GM18508 (cell line): ENCODE measurements at regions not wholly inside any gene's neighbourhood (a gene's known extent, or its start where the extent isn't known, plus 50 kb on each side); places are given as distances from the start of the nearest gene placed in this dataset.

ENCODE experiments used
- ATAC-seq: cut with Tn5 transposase; IDR thresholded peaks from one replicate; pipeline ENCODE4 v1.9.1; 2021; ENCODE audit warnings: moderate number of reproducible peaks; ENCODE audit not compliant: insufficient read depth, unreplicated experiment

DNA sequence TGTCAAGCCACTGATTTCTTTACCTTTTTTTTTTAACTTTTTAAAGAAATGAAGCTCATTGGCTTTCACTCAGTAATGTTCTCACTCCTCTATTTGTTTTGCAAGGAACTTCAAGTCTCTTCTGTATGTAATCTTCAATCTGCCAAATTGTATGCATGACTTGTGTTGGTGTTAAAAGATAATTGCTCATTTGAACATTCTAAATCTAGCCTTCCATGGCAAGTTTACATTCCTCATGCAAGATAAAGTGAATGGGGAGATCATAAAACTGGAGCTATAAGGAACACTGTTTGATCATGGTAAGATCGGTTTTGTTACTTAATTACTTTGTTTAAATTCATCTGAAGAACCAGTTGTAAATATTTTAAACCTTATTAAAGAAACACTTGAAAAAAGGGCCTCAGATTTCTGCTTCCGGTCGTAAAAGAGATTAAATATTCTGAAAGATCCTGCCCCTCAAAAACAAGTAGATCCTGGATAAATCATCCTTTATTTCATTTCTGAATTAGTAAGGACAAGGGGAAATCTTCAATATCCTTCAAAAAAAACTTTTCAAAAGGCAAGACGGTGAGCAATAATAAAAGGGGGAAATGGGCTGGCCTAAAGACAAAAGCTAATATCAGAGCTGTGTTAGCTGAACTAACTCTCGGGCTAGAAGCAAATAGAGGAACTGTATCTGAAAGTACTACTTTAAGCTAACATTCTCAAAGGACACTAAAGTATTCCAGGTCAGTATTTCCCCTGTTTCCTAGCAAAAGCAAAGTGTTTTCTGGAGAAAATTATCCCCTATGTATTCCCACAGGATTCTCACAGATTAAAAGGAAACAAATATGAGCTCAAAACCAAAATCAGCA is 107.0 kb upstream of the ATP11B start:
- no peak for ATAC-seq

DNA sequence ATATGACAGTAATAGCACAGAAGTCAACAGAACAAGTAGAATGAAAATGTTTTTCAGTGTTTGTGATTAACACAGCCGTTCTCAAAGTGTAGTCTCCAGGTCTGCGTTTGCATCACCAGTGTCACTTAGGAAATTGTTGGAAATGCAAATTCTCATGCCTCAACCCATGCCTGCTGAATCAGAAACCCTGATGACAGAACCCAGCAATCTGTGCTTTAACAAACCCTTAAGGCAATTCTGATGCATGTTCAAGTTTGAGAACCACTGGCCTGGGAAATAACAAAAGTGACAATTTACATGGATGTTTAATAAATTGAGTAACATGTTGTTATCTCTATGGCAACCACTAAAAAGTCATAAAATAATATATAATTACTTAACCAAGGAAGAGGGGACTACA is 103.1 kb upstream of the ATP11B start:
- no peak for ATAC-seq

DNA sequence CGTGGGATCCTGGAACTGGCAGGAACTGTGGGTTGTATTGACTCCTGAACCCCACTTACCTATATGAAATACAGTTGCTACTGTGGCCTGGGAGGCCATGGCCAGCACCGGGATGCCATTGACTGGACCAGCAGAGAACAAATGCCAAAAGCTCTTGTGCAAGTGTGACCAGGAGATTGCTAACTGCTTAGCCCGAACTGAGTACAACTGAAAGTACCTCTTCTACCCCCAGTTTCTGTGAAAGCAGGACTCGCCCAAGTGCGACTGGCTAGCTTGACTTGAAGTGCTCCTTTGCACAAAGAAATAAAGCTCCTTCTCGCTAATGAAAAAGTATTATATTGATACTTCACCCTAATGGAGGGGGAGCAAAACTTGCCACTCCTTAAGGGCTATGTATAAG is 101.3 kb upstream of the ATP11B start:
- peak; percentile 41 for ATAC-seq

DNA sequence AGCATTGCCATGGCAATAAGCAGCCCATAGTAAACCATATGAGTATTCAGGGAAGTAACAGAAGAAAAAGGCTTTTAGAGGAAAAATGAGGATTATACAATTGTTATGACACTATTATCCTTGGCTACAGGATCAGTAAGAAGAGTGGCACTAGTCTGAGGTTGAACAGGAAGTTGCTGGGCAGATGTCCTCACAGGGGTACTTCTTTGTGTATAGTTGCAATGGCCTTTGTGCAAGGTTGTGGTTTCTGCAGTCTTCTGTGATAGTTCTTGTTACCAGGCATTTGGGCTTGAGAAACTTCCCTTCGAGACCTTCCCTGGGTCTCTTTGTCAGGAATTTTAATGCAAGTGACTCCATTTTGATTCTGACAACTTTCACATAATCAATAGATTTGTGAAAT is 100.6 kb upstream of the ATP11B start:
- ATAC-seq: no peak

DNA sequence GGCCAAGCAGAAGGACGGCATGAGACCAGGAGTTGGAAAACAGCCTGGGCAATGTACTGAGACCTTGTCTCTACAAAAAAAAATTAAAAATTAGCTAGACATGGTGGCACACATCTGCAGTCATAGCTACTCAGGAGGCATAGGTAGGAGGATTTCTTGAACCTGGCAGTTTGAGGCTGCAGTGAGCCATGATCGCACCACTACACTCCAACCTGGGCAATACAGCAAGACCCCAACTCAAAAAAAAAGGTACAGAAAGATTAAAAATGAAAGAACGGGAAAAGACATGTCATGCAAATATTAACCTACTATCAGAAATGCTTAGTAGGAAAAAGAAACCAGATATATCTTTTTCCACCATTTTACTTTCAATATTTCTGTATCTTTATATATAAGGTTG is 99.6 kb upstream of the ATP11B start:
- ATAC-seq: no peak

DNA sequence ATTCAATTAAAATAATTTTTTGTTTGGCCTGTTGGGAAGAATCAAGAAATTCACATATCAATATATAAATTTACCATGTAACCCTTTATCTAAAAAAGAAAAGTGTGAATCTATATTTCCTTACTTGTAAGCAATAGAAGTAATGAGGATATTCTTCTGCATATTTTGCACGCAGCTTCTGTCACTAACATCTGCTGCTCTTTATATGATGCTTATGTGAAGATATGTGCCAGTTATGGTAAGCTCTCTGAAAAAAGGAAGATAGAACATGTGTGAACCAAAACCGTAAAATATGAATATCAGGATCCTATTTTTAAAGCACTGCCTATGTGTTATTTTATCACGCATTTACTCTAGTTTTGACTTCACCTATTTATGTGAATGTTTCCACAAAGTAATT is 96.4 kb upstream of the ATP11B start:
- ATAC-seq: no peak

DNA sequence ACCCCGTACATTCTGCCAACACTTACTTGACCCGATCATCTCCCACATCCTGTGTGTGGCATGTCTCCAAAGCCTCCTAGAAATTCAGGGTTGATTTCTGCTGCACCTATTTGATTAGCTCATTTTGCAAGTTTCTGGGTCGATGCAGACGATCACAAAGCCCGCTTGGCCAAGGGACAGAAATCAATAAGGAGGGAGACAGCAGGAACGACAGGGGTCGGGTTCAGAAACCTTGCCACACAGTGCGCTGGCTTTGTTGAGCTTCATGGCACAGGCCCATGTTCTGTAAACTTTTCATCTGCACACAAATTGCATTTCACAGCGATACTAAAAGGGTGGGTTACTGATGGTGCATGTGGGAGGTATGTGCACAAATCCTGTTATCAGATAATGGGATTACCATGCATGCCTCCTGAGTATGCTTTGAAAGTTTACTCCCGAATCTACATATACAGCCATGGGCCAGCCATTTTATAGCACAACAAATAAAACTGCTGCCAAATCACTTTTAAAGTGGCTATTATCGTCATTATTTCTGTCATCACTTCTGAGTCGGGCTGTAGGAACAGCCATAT is 95.9 kb upstream of the ATP11B start:
- no peak for ATAC-seq

DNA sequence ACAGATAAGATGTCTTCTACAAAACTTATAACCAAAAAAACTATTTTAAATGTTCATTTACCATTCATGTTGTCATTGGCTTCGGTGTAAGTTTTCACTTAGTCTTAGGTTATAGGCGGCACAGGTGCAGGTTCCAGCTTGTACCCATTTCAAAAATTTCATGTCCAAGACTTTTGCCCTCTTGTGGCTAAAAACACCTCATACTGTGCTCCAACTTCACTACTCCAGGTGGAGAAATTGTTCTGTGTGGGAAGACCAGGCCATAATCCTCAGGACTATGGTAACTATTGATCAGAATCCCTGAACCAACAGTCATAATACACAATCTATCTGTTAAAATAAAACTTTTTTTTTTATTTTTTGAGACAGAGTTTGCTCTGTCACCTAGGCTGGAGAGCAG is 95.2 kb upstream of the ATP11B start:
- no peak for ATAC-seq

DNA sequence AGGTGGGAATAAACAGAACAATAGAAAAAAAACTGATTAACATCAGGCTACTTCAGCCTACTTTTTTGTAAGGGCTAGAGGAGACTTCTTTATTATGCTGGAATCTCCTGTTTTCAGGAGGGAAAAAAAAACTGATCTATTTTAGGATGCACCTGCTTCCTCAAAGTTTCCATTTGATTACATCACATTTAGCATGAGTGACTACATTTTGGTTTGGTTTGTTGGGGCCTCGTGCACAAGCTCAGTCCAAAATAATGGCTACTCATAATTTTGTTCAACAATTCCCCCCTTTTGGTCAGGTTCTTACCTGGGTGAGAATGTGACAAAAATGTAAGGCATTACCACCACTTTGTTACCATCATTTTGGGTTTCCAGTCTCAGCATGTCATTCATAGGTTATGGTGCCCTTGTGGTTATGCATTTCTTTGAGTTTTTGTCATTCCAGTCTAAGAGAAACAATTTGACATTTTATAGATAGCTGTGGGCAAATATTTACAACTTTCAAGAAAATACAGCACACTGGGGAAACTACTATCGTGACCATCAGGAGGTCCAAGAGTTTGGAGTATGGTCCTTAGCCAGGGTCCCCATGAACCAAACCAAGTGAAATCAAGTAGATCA is 93.6 kb upstream of the ATP11B start:
- no peak for ATAC-seq

DNA sequence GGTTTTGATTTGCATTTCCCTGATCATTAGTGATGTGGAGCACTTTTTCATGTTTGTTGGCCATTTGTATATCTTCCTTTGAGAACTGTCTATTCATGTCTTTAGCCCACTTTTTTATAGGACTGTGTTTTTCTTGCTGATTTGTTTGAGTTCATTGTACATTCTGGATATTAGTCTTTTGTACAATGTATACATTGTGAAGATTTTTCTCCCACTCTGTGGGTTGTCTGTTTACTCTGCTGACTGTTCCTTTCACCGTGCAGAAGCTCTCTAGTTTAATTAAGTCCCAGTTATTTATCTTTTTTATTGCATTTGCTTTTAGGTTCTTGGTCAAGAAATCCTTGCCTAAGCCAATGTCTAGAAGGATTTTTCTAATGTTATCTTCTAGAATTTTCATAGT is 91.1 kb upstream of the ATP11B start:
- ATAC-seq: no peak

DNA sequence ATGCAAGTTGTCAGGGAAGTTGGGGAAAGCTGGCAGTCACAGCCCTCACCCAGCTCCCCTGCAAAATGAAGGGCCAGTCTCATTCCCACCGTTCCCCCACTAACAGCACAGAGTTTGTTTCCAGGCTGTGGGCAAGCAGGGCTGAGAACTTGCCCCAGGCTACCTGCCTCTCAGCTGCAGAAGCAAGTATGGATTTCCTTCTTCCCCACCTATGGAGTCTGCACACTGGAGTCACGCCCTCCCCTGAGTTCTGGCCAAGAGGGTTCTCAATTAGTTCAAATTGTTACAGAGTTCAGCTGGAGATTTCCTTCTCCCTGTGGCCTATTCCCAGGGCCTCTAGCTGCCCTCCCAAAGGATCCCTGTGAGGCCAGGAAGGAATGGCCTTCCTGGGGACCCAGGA is 90.1 kb upstream of the ATP11B start:
- ATAC-seq: no peak

DNA sequence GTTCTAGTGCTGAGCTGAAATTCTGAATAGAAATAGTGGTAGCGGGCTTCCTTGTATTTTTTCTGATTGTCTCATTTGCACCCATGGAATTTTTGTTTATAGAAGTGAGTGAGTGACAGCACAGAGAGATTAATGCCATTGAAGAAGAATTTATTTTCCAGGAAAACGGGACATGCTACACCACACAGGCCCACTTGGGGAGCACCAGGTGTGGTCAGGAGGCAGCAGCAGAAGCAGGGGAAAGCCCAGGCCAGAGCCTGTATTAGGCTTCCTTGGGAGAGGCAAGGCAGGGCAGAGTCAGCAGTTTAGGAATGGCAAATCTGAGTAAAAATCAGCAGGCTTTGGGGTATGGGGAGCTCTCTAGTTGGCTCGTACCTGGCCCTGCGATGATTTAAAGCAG is 88.4 kb upstream of the ATP11B start:
- no peak for ATAC-seq

DNA sequence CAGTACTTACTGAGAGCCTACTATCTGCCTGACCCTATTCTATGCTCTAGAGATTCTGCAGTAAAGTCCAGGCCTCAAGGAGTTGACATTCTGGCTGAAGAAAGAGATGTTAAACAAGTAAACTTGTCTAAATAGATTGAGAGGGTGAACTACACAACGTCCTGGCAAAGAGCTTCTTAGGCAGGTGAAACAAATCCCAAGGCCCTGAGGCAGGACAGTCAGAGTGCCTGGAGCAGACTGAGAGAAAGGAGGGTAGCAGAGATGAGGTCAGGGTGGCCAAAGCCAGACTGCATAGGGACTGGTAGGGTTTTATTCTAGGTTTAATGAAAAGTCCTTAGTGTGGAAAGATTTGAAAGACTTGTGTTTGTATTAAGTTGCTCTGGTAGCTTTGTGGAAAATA is 84.5 kb upstream of the ATP11B start:
- no peak for ATAC-seq

DNA sequence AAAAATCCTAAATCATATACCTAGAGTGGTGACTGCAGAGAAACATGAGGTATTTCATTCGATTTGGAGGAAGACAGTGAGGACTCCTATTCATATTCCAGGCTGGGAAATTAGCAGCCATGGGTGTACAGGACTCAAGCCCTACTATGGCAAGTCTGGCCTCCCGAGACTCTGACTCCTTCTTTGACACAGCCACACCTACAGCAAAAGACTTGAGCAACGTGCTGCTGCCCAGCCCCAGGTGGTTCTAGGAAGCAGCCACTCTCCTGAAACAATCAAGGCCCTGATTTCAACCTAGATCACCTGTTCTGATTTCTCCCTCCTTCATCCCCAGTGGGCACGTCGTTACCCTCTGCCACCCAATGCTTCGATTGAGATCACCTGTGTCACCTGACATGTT is 84.0 kb upstream of the ATP11B start:
- no peak for ATAC-seq

DNA sequence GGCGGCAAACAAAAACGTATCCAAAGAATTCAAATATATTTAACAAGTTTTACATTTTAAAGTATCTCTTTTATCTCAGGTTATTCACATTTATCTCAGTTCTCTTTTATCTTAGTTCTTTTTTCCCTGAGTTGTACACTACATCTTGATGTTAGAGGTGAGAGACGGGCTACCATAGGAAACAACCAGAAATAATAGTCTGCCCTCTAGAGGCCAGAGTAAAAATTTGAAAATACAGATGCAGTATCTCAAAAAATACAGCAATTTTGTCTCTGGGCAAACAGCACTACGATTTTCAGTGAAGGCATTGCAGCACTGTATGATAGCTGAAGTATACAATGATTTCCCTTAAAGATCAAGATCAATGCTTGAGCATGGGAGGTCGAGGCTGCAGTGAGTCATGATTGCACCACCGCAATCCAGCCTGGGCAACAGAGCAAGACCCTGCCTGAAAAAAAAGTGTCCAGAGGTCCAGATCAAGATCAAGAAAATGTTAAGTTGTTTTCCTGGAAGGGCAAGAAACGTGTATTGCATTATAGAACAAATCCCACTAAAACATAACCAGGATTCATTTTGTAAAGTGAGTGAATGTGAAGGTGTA is 82.6 kb upstream of the ATP11B start:
- ATAC-seq: no peak

DNA sequence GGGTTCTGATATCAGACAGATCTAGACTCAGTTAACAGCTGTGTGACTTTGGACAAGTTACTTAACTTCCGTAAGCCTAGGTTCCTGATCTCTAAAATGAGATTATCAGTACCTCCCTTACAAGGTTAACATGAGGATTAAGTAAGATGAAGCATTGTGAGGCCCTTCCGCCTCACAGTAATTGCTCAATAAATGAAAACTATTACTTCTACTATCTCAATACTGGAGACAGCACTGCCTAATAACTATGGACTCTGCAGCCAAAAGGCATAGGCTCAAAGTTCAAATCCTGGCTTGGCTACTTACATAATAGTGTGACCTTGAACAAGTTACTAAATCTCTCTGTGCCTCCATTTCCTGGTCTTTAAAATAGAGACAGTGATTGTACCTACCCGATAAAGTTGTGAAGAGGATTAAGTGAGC is 82.0 kb upstream of the ATP11B start:
- no peak for ATAC-seq

DNA sequence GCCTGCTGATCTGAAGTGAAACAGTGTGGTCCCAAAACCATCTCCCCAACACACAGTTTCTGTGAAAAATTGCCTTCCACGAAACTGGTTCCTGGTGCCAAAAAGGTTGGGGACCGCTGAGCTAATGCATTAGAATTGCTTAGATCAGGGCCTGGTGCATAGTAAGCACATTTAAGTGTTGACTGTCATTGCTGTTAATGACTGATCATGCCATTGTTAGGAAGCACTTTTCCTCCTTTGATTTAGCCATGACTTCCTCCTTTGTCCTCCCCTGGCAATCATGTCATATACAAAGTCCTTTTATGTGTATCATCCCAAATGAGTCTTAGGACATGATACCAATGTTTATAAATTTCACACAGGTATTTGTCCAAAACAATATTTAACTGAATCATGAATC is 81.5 kb upstream of the ATP11B start:
- no peak for ATAC-seq

DNA sequence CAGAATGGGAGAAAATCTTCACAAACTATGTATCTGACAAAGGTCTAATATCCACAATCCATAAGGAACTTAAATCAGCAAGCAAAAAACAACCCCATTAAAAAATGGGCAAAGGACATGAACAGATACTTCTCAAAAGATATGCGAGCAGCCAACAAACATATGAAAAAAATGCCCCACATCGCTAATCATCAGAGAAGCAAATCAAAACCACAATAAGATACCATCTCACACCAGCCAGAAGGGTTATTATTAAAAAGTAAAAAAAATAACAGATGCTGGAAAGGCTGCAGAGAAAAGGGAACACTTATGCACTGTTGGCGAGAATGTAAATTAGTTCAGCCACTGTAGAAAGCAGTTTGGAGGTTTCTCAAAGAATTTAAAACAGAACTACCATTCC is 80.2 kb upstream of the ATP11B start:
- ATAC-seq: no peak

DNA sequence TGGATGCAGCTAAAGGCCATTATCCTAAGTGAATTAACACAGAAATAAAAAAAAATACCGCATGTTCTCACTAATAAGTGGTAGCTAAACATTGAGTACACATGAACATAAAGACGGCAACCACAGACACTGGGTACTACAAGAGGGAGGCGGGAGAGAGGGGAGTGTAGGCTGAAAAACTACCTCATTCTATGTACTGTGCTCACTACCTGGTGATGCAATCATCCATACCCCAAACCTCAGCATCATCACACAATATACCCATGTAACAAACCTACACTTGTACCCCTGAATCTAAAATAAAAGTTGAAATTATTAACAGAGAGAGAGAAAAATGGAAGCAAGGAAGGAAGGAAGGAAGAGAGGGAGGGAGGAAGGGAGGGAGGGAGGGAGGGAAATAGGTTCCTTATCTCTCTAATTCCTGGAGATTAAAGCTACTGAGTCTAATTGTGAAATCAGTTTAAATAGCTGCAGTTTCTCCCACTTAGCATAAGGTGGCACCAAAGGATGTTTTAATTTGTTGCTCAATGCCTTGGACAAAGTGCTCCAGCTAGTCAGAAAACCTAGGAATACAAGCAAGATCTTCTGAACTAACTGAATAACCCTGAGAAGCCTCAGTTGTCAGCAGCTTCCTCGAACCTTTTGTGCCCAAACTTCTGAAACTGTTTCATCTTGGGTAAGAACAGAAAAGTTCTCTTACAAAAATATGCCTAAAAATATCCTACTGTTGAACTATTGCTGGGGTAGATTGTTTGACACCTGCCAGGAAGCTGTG is 79.4 kb upstream of the ATP11B start:
- peak; percentile 33 for ATAC-seq

DNA sequence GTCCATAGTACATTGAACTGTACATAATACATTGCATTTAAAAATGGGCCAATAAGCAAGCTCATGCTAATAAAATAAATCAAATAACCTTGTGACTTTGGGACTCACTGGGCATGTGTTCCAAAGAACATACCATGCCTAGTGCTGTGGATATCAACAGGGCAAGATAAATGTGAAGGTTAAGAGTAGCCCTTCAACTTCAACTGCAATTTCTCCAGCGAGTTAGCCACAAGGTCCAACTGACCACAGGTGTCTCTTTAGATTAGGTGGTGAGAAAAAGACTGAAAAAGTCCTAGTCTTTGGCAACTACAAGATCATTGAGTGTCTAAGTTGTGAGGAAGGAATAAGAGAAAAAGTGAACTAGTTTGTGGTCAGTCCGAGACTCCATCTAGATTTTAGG is 78.3 kb upstream of the ATP11B start:
- no peak for ATAC-seq
